ENCODE measurements at regions not wholly inside any gene's neighbourhood (a gene's known extent, or its start where the extent isn't known, plus 50 kb on each side); places are given as distances from the start of the nearest gene placed in this dataset.

GRCh38 chr17:6325051-6325450 is 109.9 kb downstream of the AIPL1 start:
- DNase-seq = no peak

GRCh38 chr17:6323626-6324356 is 111.1 kb downstream of the AIPL1 start:
- peak in 1 of 3 donors; percentile 28 for DNase-seq

GRCh38 chr17:6322316-6322715 is 112.6 kb downstream of the AIPL1 start:
- no peak for DNase-seq

- no peak for DNase-seq
Measured at GRCh38 chr17:6314311-6314710, 120.6 kb downstream of the AIPL1 start.

- DNase-seq = no peak
Measured at GRCh38 chr17:6313835-6314234, 121.1 kb downstream of the AIPL1 start.

GRCh38 chr17:6306820-6307219 is 128.1 kb downstream of the AIPL1 start:
- DNase-seq = no peak

- DNase-seq = no peak
Measured at GRCh38 chr17:6305613-6306360, 129.1 kb downstream of the AIPL1 start.

- no peak for DNase-seq
Measured at GRCh38 chr17:6304894-6305612, 129.9 kb downstream of the AIPL1 start.

GRCh38 chr17:6303664-6304063 is 131.3 kb downstream of the AIPL1 start:
- DNase-seq = peak; percentile 21 to 67 (median 55)

GRCh38 chr17:6299275-6299674 is 135.6 kb downstream of the AIPL1 start:
- DNase-seq = no peak

GRCh38 chr17:6297960-6298359 is 137.0 kb downstream of the AIPL1 start:
- no peak for DNase-seq

GRCh38 chr17:6297119-6297518 is 137.8 kb downstream of the AIPL1 start:
- DNase-seq = no peak

- DNase-seq = no peak
Measured at GRCh38 chr17:6290488-6291196, 144.3 kb downstream of the AIPL1 start.

GRCh38 chr17:6286233-6286632 is 148.7 kb downstream of the AIPL1 start:
- no peak for DNase-seq

GRCh38 chr17:6285486-6285885 is 149.4 kb downstream of the AIPL1 start:
- no peak for DNase-seq

GRCh38 chr17:6279659-6280058 is 155.3 kb downstream of the AIPL1 start:
- no peak for DNase-seq

GRCh38 chr17:6278376-6278775 is 156.5 kb downstream of the AIPL1 start:
- DNase-seq = no peak

GRCh38 chr17:6276711-6277110 is 158.2 kb downstream of the AIPL1 start:
- DNase-seq = no peak

GRCh38 chr17:6274310-6274709 is 160.6 kb downstream of the AIPL1 start:
- no peak for DNase-seq

- DNase-seq = peak; percentile 35 to 67 (median 40)
Measured at GRCh38 chr17:6269478-6269877, 165.4 kb downstream of the AIPL1 start.

GRCh38 chr17:6261466-6261865 is 173.5 kb downstream of the AIPL1 start:
- DNase-seq = no peak

GRCh38 chr17:6259899-6260298 is 175.0 kb downstream of the AIPL1 start:
- no peak for DNase-seq

All from muscle of back (tissue), 3 donors.